Endothelial cell of umbilical vein (primary cell): ENCODE measurements at regions not wholly inside any gene's neighbourhood (a gene's known extent, or its start where the extent isn't known, plus 50 kb on each side); places are given as distances from the start of the nearest gene placed in this dataset.

Experiments used
- BruUV-seq: library from RNA; stranded (reverse); fragments of 400-500 nt; replicated peaks from 2 replicates; lab custom pipeline; 2021; lab: Mats Ljungman, UMichigan
- CTCF ChIA-PET: fragments of 300-600, 350-600 bp; sonication (Branson Sonifier 250); formaldehyde crosslinking; loops from one replicate; lab custom pipeline; 2021; ENCODE audit warnings: antibody characterized with exemption, inconsistent platforms; lab: Charles Lee
- POLR2A ChIA-PET: fragments of 300-600, 350-600 bp; sonication (Branson Sonifier 250); formaldehyde crosslinking; loops from one replicate; lab custom pipeline; 2021; ENCODE audit warnings: antibody characterized with exemption, inconsistent platforms; lab: Charles Lee
- DNase-seq: peaks from one replicate; pipeline ENCODE4 v3.0.0-alpha.2; 2011; ENCODE audit warnings: low read depth, low spot score
- FAIRE-seq: peaks from 2 replicates; lab custom pipeline; 2011; peaks lifted over from hg19 to GRCh38; lab: Jason Lieb, UNC
- H2AFZ ChIP-seq: 2 replicates; pipeline ENCODE4 v1.6.0; 2012; ENCODE audit warnings: low read depth, low read length, control low read depth, inconsistent platforms
- H3K27ac ChIP-seq: 2 replicates; pipeline ENCODE4 v1.5.1; 2011; ENCODE audit warnings: low read depth, mild to moderate bottlenecking, control low read depth, low read length, moderate library complexity; ENCODE audit not compliant: insufficient read depth
- H3K27me3 ChIP-seq, 2 experiments: 2 replicates each; pipeline versions ENCODE4 v1.6.0 to v1.6.1; 2011; ENCODE audit warnings: low read length in 2 of 2, mixed read lengths in 1 of 2; ENCODE audit not compliant: control insufficient read depth in 2 of 2, insufficient read depth in 2 of 2
- H3K36me3 ChIP-seq, 2 experiments: 2 replicates in 1 of 2; 3 replicates in 1 of 2; pipeline ENCODE4 v1.5.1; 2011; ENCODE audit warnings: low read length in 2 of 2, mild to moderate bottlenecking in 1 of 2, moderate library complexity in 1 of 2; ENCODE audit not compliant: control insufficient read depth in 2 of 2, insufficient read depth in 2 of 2; ENCODE audit errors: extremely low read depth in 1 of 2
- H3K4me1 ChIP-seq: 3 replicates; pipeline ENCODE4 v1.5.1; 2011; ENCODE audit warnings: mild to moderate bottlenecking, low read length; ENCODE audit not compliant: control insufficient read depth, insufficient read depth; ENCODE audit errors: extremely low read depth
- H3K4me2 ChIP-seq: 2 replicates; pipeline ENCODE4 v1.6.1; 2011; ENCODE audit warnings: low read length, control low read depth, mixed read lengths; ENCODE audit not compliant: insufficient read depth
- H3K4me3 ChIP-seq, 3 experiments: fragments of 200-600 bp in 1 of 3; sonication (generic), shearing (Covaris generic) in 1 of 3; replicated peaks in 1 of 3; 2 replicates each; pipeline ENCODE4 v1.5.1; 2011 to 2016; ENCODE audit warnings: control low read depth in 3 of 3, low read length in 3 of 3, mild to moderate bottlenecking in 2 of 3, inconsistent platforms in 1 of 3, low read depth in 1 of 3, moderate library complexity in 1 of 3; ENCODE audit not compliant: insufficient read depth in 1 of 3
- H3K79me2 ChIP-seq: 2 replicates; pipeline ENCODE4 v1.6.0; 2012; ENCODE audit warnings: low read length, inconsistent platforms; ENCODE audit not compliant: control insufficient read depth, insufficient read depth
- H3K9ac ChIP-seq: replicated peaks from 2 replicates; pipeline ENCODE3; 2011; ENCODE audit warnings: low read length, control low read depth; ENCODE audit not compliant: insufficient read depth; ENCODE audit errors: extremely low read depth
- H3K9me1 ChIP-seq: replicated peaks from 3 replicates; pipeline ENCODE4 v1.6.0; 2011; ENCODE audit warnings: mild to moderate bottlenecking, low read length; ENCODE audit not compliant: control insufficient read depth, insufficient read depth; ENCODE audit errors: extremely low read depth
- H3K9me3 ChIP-seq: replicated peaks from 2 replicates; pipeline ENCODE4 v1.5.1; 2012; ENCODE audit warnings: low read length, inconsistent platforms; ENCODE audit not compliant: control insufficient read depth, insufficient read depth
- H4K20me1 ChIP-seq: replicated peaks from 2 replicates; pipeline ENCODE3; 2011; ENCODE audit warnings: mild to moderate bottlenecking, low read length; ENCODE audit not compliant: control insufficient read depth, insufficient read depth; ENCODE audit errors: extremely low read depth
- EZH2 ChIP-seq: IDR thresholded peaks from 2 replicates; pipeline ENCODE4 v1.6.1; 2012; ENCODE audit warnings: borderline replicate concordance, low read depth, mild to moderate bottlenecking, moderate library complexity, low read length, inconsistent platforms; ENCODE audit not compliant: severe bottlenecking
- FOS ChIP-seq: IDR thresholded peaks from 2 replicates; pipeline ENCODE4 v1.6.1; 2011; ENCODE audit warnings: mild to moderate bottlenecking, low read length, moderate library complexity, borderline replicate concordance; ENCODE audit not compliant: insufficient read depth
- GATA2 ChIP-seq: IDR thresholded peaks from 2 replicates; pipeline ENCODE4 v1.7.0; 2011; ENCODE audit warnings: low read depth, mild to moderate bottlenecking, moderate library complexity, mixed read lengths, low read length; ENCODE audit not compliant: insufficient read length, insufficient read depth
- JUN ChIP-seq: IDR thresholded peaks from 2 replicates; pipeline ENCODE4 v1.6.1; 2011; ENCODE audit warnings: borderline replicate concordance, low read depth; ENCODE audit not compliant: insufficient read length, insufficient read depth
- MAX ChIP-seq: IDR thresholded peaks from 2 replicates; pipeline ENCODE4 v1.6.1; 2011; ENCODE audit not compliant: insufficient read depth, insufficient read length
- MYC ChIP-seq: IDR thresholded peaks from one replicate; pipeline ENCODE4 v1.6.1; 2011; ENCODE audit warnings: mild to moderate bottlenecking, low read depth, low read length
- POLR2A ChIP-seq: IDR thresholded peaks from 2 replicates; pipeline ENCODE4 v1.6.1; 2012; ENCODE audit warnings: low read depth, mild to moderate bottlenecking, control low read depth, low read length
- POLR2AphosphoS5 ChIP-seq: IDR thresholded peaks from 2 replicates; pipeline ENCODE4 v1.6.1; 2012; ENCODE audit warnings: low read depth, mild to moderate bottlenecking, control low read depth, low read length, moderate library complexity; ENCODE audit not compliant: insufficient read depth
- dilution Hi-C: fragments of 300-500 bp; cut with MboI; formaldehyde crosslinking; loops from one replicate; pipeline ENCODE4 v1.15.0; 2019; ENCODE audit warnings: low sequenced_read_pairs; ENCODE audit not compliant: extremely low pct_ligation_motif_present
- intact Hi-C: fragments of 100-400 bp; cut with micrococcal nuclease; formaldehyde crosslinking; loops from one replicate; pipeline ENCODE4 v1.10.0; 2022
- TF ChIP-seq, protein P1 (sequence below), 2 donors: IDR thresholded peaks; 1 replicate in 1 of 2; 2 replicates in 1 of 2; pipeline ENCODE4 v1.5.1; 2011; ENCODE audit warnings: low read length in 2 of 2, mild to moderate bottlenecking in 2 of 2, moderate library complexity in 2 of 2, control low read depth in 1 of 2, inconsistent platforms in 1 of 2, low read depth in 1 of 2; ENCODE audit not compliant: insufficient read depth in 1 of 2; ENCODE audit errors: extremely low read depth in 1 of 2

GRCh38 chr2:34738691-34739090, 1139.6 kb upstream of the FAM98A start:
- BruUV-seq = no TSS peak
- no peak for FAIRE-seq

More at GRCh38 chr2:34738691-34739090, 1139.6 kb upstream of the FAM98A start:
- no peak overlapping the region for H3K4me2 ChIP-seq
- peaks cover 1% of the 10 kb centered on the region for H3K9me3 ChIP-seq
- no peaks in the 10 kb centered on the region for H3K27me3 ChIP-seq
- H3K27ac ChIP-seq = no peak overlapping the region
- CTCF ChIA-PET = no interaction called here
- H3K4me3 ChIP-seq = no peak overlapping the region
- no peaks in the 10 kb centered on the region for H3K9me1 ChIP-seq
- dilution Hi-C loops = no loop called here
- no peaks in the 10 kb centered on the region for H3K79me2 ChIP-seq
- DNase-seq = no peak
- TF ChIP-seq MYC = no peak
- no peak for TF ChIP-seq GATA2
- TF ChIP-seq POLR2A = no peak
- no peak for TF ChIP-seq JUN
- TF ChIP-seq EZH2 = no peak
- no peak for TF ChIP-seq FOS
- TF ChIP-seq, protein P1, sequence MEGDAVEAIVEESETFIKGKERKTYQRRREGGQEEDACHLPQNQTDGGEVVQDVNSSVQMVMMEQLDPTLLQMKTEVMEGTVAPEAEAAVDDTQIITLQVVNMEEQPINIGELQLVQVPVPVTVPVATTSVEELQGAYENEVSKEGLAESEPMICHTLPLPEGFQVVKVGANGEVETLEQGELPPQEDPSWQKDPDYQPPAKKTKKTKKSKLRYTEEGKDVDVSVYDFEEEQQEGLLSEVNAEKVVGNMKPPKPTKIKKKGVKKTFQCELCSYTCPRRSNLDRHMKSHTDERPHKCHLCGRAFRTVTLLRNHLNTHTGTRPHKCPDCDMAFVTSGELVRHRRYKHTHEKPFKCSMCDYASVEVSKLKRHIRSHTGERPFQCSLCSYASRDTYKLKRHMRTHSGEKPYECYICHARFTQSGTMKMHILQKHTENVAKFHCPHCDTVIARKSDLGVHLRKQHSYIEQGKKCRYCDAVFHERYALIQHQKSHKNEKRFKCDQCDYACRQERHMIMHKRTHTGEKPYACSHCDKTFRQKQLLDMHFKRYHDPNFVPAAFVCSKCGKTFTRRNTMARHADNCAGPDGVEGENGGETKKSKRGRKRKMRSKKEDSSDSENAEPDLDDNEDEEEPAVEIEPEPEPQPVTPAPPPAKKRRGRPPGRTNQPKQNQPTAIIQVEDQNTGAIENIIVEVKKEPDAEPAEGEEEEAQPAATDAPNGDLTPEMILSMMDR (IDR thresholded peaks at IDR 0.05; ENCODE audit: extremely low read depth in 1 of 2, insufficient read depth in 1 of 2, low read depth in 1 of 2, low read length in 2 of 2) = no peak
- no peak for TF ChIP-seq MAX
- no peak for TF ChIP-seq POLR2AphosphoS5
- H2AFZ ChIP-seq = no peak overlapping the region
- H3K9ac ChIP-seq = no peak overlapping the region
- no peaks in the 10 kb centered on the region for H3K36me3 ChIP-seq
- H4K20me1 ChIP-seq = no peaks in the 10 kb centered on the region
- intact Hi-C loops = no loop called here
- POLR2A ChIA-PET = no interaction called here
- no peaks in the 10 kb centered on the region for H3K4me1 ChIP-seq
